ENCODE measurements at regions not wholly inside any gene's neighbourhood (a gene's known extent, or its start where the extent isn't known, plus 50 kb on each side); places are given as distances from the start of the nearest gene placed in this dataset.

DNA sequence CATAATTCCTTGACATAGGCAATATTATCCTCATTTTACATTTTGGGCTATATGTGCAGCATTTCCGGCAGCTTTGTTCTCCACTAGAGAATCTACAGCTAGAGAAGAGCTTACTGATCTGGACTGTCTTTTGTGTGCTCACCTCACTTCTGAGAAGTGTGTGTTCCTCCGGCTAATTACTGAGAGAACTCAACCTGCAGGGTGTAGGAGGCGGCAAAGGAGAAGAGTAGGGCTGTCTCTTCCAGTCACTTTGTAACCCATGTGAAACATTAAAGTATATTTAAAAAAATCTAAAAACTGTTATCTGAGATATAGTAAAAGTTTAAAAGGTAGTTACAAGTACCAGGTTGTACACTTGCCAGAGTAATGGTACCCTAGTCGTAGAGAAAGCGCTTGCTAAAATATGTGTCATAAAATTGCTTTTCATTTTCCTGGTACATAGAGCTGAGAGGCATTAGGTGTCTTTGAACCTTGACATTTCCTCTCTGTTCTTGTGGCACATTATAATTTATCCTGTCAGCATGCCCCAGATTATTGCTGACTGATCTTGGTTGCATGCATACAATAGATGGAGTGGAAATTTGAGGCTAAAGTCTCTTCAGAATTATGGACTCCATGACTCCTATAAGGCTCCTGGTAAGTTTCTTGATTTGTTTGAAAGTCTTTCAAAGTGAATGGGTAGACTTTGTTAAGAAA is 381.9 kb downstream of the LMO7 start:
- TF ChIP-seq GATA2 (IDR thresholded peaks at IDR 0.05; ENCODE audit: low read depth, low read length) (no peak), GATA3 (IDR thresholded peaks at IDR 0.05; ENCODE audit: low read depth, low read length) (no peak)
